ENCODE measurements at regions not wholly inside any gene's neighbourhood (a gene's known extent, or its start where the extent isn't known, plus 50 kb on each side); places are given as distances from the start of the nearest gene placed in this dataset.

GRCh38 chr9:8101607-8102006 lies 302.0 kb upstream of the DMAC1 start:
- Histone ChIP-seq H3K9ac (ENCODE audit: insufficient read depth, low read depth, low read length) (no peak overlapping the region), H3K36me3 (replicated peaks in 1 of 2; ENCODE audit: control insufficient read depth in 1 of 2, insufficient read depth in 2 of 2, low read length in 2 of 2) (no peaks in the 10 kb centered on the region), H3K4me1 (ENCODE audit: insufficient read depth, low read length) (no peaks in the 10 kb centered on the region), H4K20me1 (ENCODE audit: insufficient read depth, low read length) (no peaks in the 10 kb centered on the region), H3K9me3 (ENCODE audit: low read length) (peaks cover 66% of the 10 kb centered on the region), H3K27me3 (ENCODE audit: control insufficient read depth in 1 of 2, insufficient read depth in 2 of 2, low read length in 2 of 2) (no peaks in the 10 kb centered on the region), H3K27ac (ENCODE audit: extremely low read length, insufficient read depth, low read length) (no peak overlapping the region), H2AFZ (ENCODE audit: low read length) (no peak overlapping the region), H3K4me2 (ENCODE audit: low read depth, low read length) (no peak overlapping the region), H3K4me3 (replicated peaks in 1 of 3; ENCODE audit: insufficient read depth in 1 of 3, low read depth in 2 of 3, low read length in 3 of 3) (no peak overlapping the region), H3K79me2 (ENCODE audit: insufficient read depth, low read length) (no peaks in the 10 kb centered on the region)
- WGBS (ENCODE audit: low lambda C conversion rate) = 1% methylated on average over 2 of the region's 2 CpGs
- BruUV-seq (replicated peaks) = no TSS peak
- DNase-seq (ENCODE audit: low spot score) (no peak), FAIRE-seq (no peak), ATAC-seq (no peak)
- POLR2A ChIA-PET = no interaction called here
- CTCF ChIA-PET (ENCODE audit: low intra/inter-chr PET ratio, low total read pairs) = no interaction called here
- in situ Hi-C loops (cut with HindIII; ENCODE audit: extremely low pct_ligation_motif_present, low pct_unique_long_range_greater_than_20kb) (no loop called here), intact Hi-C loops (cut with micrococcal nuclease; ENCODE audit: unreplicated experiment) (no loop called here)
- TF ChIP-seq MAFK (conservative IDR thresholded peaks at IDR 0.05 in 1 of 2, IDR thresholded peaks at IDR 0.05 in 1 of 2; ENCODE audit: low read length in 2 of 2) (peak; percentile 45 to 71; a peak in 3 of 4 replicates), CHD2 (IDR thresholded peaks at IDR 0.05; ENCODE audit: low read depth, low read length) (no peak), MAFF (IDR thresholded peaks at IDR 0.05; ENCODE audit: low read depth, low read length) (peak; percentile 36; the same call in 1 of the 2 replicates), ZNF414 (CRISPR knock-in tag; IDR thresholded peaks at IDR 0.05) (no peak), ZNF34 (CRISPR knock-in tag; IDR thresholded peaks at IDR 0.05; ENCODE audit: borderline replicate concordance) (no peak)

GRCh38 chr9:8096091-8096490 lies 296.5 kb upstream of the DMAC1 start:
- Histone ChIP-seq H4K20me1 (ENCODE audit: insufficient read depth, low read length) (no peaks in the 10 kb centered on the region), H3K4me3 (replicated peaks in 1 of 3; ENCODE audit: insufficient read depth in 1 of 3, low read depth in 2 of 3, low read length in 3 of 3) (no peak overlapping the region), H3K79me2 (ENCODE audit: insufficient read depth, low read length) (no peaks in the 10 kb centered on the region), H3K9ac (ENCODE audit: insufficient read depth, low read depth, low read length) (no peak overlapping the region), H2AFZ (ENCODE audit: low read length) (no peak overlapping the region), H3K36me3 (replicated peaks in 1 of 2; ENCODE audit: control insufficient read depth in 1 of 2, insufficient read depth in 2 of 2, low read length in 2 of 2) (no peaks in the 10 kb centered on the region), H3K27me3 (ENCODE audit: control insufficient read depth in 1 of 2, insufficient read depth in 2 of 2, low read length in 2 of 2) (no peaks in the 10 kb centered on the region), H3K4me2 (ENCODE audit: low read depth, low read length) (no peak overlapping the region), H3K4me1 (ENCODE audit: insufficient read depth, low read length) (no peaks in the 10 kb centered on the region), H3K27ac (ENCODE audit: extremely low read length, insufficient read depth, low read length) (no peak overlapping the region), H3K9me3 (ENCODE audit: low read length) (peaks cover 91% of the 10 kb centered on the region)
- no TSS peak for BruUV-seq (replicated peaks)
- DNase-seq (ENCODE audit: low spot score) (no peak), ATAC-seq (no peak), FAIRE-seq (no peak)
- in situ Hi-C loops (cut with HindIII; ENCODE audit: extremely low pct_ligation_motif_present, low pct_unique_long_range_greater_than_20kb) = no loop called here
- 49% methylated on average over 4 of the region's 4 CpGs for WGBS (ENCODE audit: low lambda C conversion rate)
- ChIA-PET POLR2A (no interaction called here), CTCF (ENCODE audit: low intra/inter-chr PET ratio, low total read pairs) (no interaction called here)
- intact Hi-C loops (cut with micrococcal nuclease; ENCODE audit: unreplicated experiment) = no loop called here
- TF ChIP-seq ZNF383 (CRISPR knock-in tag; IDR thresholded peaks at IDR 0.05; ENCODE audit: borderline replicate concordance) (no peak), NR2F6 (IDR thresholded peaks at IDR 0.05) (no peak), NR2F6 (CRISPR knock-in tag; IDR thresholded peaks at IDR 0.05) (no peak), NONO (IDR thresholded peaks at IDR 0.05) (no peak), NONO (CRISPR knock-in tag; conservative IDR thresholded peaks at IDR 0.05) (no peak), HNRNPK (IDR thresholded peaks at IDR 0.05; ENCODE audit: low read depth, low read length, poor library complexity, severe bottlenecking) (no peak), MED1 (CRISPR knock-in tag; IDR thresholded peaks at IDR 0.05) (no peak), ISL2 (CRISPR knock-in tag; IDR thresholded peaks at IDR 0.05) (no peak), DNMT1 (CRISPR knock-in tag; IDR thresholded peaks at IDR 0.05) (no peak), XBP1 (CRISPR knock-in tag; IDR thresholded peaks at IDR 0.05) (no peak), CEBPZ (IDR thresholded peaks at IDR 0.05; ENCODE audit: low read length) (no peak), POGZ (CRISPR knock-in tag; IDR thresholded peaks at IDR 0.05) (no peak), ZNF598 (CRISPR knock-in tag; IDR thresholded peaks at IDR 0.05; ENCODE audit: borderline replicate concordance) (no peak), ZNF550 (CRISPR knock-in tag; IDR thresholded peaks at IDR 0.05; ENCODE audit: borderline replicate concordance) (no peak)
